Daoy (cell line): ENCODE measurements at regions not wholly inside any gene's neighbourhood (a gene's known extent, or its start where the extent isn't known, plus 50 kb on each side); places are given as distances from the start of the nearest gene placed in this dataset.
"Not testable (repeated sequence)": the region's sequence is repeated elsewhere in the genome, so short reads cannot be mapped to it uniquely, and the experiment has no call there.

Experiments used
- DNase-seq: peaks from one replicate; pipeline ENCODE4 v3.0.0-alpha.2; 2015; ENCODE audit warnings: low read depth

GRCh38 chr12:115811045-115811444 lies 466.4 kb downstream of the MED13L start:
- DNase-seq, result no peak

GRCh38 chr12:115810122-115810901 lies 467.2 kb downstream of the MED13L start:
- DNase-seq, result no peak

GRCh38 chr12:115806000-115806399 lies 471.5 kb downstream of the MED13L start:
- DNase-seq, result no peak

- no peak for DNase-seq
These were observed 474.7 kb downstream of the MED13L start for GRCh38 chr12:115802767-115803166.

- no peak for DNase-seq
These were observed 475.6 kb downstream of the MED13L start for GRCh38 chr12:115801871-115802270.

GRCh38 chr12:115799610-115800009 lies 477.9 kb downstream of the MED13L start:
- DNase-seq, result no peak

GRCh38 chr12:115798309-115798917 lies 479.1 kb downstream of the MED13L start:
- no peak for DNase-seq

- no peak for DNase-seq
These were observed 482.8 kb downstream of the MED13L start for GRCh38 chr12:115794659-115795081.

- DNase-seq, result no peak
These were observed 486.2 kb downstream of the MED13L start for GRCh38 chr12:115791331-115791730.

- no peak for DNase-seq
These were observed 487.0 kb downstream of the MED13L start for GRCh38 chr12:115790526-115790925.

GRCh38 chr12:115786490-115786889 lies 491.0 kb downstream of the MED13L start:
- DNase-seq, result not testable (repeated sequence)

- DNase-seq, result no peak
These were observed 491.9 kb downstream of the MED13L start for GRCh38 chr12:115785548-115785947.

GRCh38 chr12:115776399-115776798 lies 501.1 kb downstream of the MED13L start:
- DNase-seq, result no peak

GRCh38 chr12:115774148-115774895 lies 503.2 kb downstream of the MED13L start:
- DNase-seq, result no peak

- DNase-seq, result no peak
These were observed 505.9 kb downstream of the MED13L start for GRCh38 chr12:115771601-115772000.

- peak; percentile 11 for DNase-seq
These were observed 506.4 kb downstream of the MED13L start for GRCh38 chr12:115771065-115771464.

GRCh38 chr12:115770643-115771042 lies 506.9 kb downstream of the MED13L start:
- no peak for DNase-seq

GRCh38 chr12:115767916-115768315 lies 509.6 kb downstream of the MED13L start:
- DNase-seq, result no peak

- DNase-seq, result peak; percentile 9
These were observed 513.4 kb downstream of the MED13L start for GRCh38 chr12:115763982-115764621.

GRCh38 chr12:115763376-115763775 lies 514.1 kb downstream of the MED13L start:
- DNase-seq, result peak; percentile 14

GRCh38 chr12:115762936-115763335 lies 514.6 kb downstream of the MED13L start:
- DNase-seq, result no peak

- DNase-seq, result no peak
These were observed 515.7 kb downstream of the MED13L start for GRCh38 chr12:115761784-115762183.
